Mucosa of descending colon (tissue), 3 donors: ENCODE measurements at regions not wholly inside any gene's neighbourhood (a gene's known extent, or its start where the extent isn't known, plus 50 kb on each side); places are given as distances from the start of the nearest gene placed in this dataset.

Experiments used
- ATAC-seq: fragments of 200-7000 bp; cut with Tn5 transposase; one replicate; pipeline ENCODE4 v1.9.1; 2020; ENCODE audit warnings: mild to moderate bottlenecking, moderate library complexity
- DNase-seq, 3 donors: peaks; one replicate each; pipeline ENCODE4 v3.0.0-alpha.2; 2020
- H3K36me3 ChIP-seq: fragments of 200-600 bp; one replicate; pipeline ENCODE4 v1.8.0; 2021; ENCODE audit warnings: low read depth, mild to moderate bottlenecking
- H3K4me1 ChIP-seq: fragments of 200-600 bp; one replicate; pipeline ENCODE4 v1.8.0; 2021; ENCODE audit warnings: low read depth, mild to moderate bottlenecking
- H3K4me3 ChIP-seq: fragments of 200-600 bp; one replicate; pipeline ENCODE4 v1.8.0; 2021; ENCODE audit warnings: mild to moderate bottlenecking
- H3K9me3 ChIP-seq: fragments of 200-600 bp; one replicate; pipeline ENCODE4 v1.8.0; 2021; ENCODE audit warnings: mild to moderate bottlenecking
- CTCF ChIP-seq: fragments of 200-600 bp; IDR thresholded peaks from one replicate; pipeline ENCODE4 v1.8.0; 2022; ENCODE audit warnings: antibody characterized with exemption, mild to moderate bottlenecking
- intact Hi-C, 2 donors: fragments of 100-400 bp; cut with DNase I in 1 of 2; cut with micrococcal nuclease in 1 of 2; formaldehyde crosslinking; loops; one replicate each; pipeline versions ENCODE4 v1.11.0 to v1.11.1; 2022; cut with DNase I, micrococcal nuclease
- donor health status: DM: no; HTN: no; CAD: no; lungs with moderate emphysema.
- donor health status: DM: no; HTN: no; CAD: no.
- donor health status: DM: no; HTN: yes; CAD: no.

- H3K4me1 ChIP-seq: no peaks in the 10 kb centered on the region
- no peak for ATAC-seq
- no peaks in the 10 kb centered on the region for H3K9me3 ChIP-seq
- intact Hi-C loops: no loop called here
- H3K36me3 ChIP-seq: no peaks in the 10 kb centered on the region
- DNase-seq: no peak
- TF ChIP-seq CTCF: no peak
- no peak overlapping the region for H3K4me3 ChIP-seq
These were observed 407.4 kb upstream of the ZNF507 start for GRCh38 chr19:31937983-31938382.

DNA sequence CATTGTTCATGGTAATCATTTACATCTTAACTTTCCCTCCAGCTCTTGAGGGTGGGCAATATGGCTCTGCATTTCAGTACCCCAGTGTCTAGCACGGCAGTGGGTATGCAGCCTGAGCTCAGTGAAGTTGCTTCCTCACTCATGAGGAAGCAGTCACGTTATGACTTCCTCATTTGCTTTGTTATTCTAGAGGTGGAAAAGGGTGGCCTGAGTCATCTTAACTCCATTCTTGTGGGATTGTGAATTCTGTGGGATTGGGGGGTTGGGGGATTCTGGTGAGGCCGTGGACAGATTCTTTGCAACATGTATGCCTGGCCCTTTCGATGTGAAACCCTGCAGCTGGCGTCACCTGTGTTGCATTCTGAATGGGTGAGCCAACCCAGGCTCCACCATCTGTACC is 406.7 kb upstream of the ZNF507 start:
- no peak for TF ChIP-seq CTCF
- ATAC-seq: no peak
- Histone ChIP-seq H3K9me3 (no peaks in the 10 kb centered on the region), H3K4me3 (no peak overlapping the region), H3K4me1 (no peaks in the 10 kb centered on the region), H3K36me3 (no peaks in the 10 kb centered on the region)
- DNase-seq: no peak
- intact Hi-C loops: no loop called here

DNA sequence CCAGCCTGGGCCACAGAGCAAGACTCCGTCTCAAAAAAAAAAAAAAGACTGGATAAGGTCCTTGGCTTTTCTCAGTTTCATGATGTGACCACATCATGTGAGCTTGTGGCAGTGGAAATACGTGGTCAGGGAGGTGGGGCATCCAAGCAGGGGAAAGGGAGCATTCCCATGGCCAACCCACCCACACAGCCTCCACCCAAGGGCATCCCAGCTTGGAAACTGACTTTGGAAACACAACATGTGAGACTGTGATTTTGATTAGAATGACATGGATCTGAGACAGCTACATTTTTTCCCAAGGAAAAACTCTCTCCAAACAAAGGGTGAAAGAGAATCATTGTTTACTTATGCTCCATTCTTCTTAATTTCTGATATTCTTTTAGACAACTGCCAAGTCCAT is 405.0 kb upstream of the ZNF507 start:
- no peak for ATAC-seq
- Histone ChIP-seq H3K4me1 (no peaks in the 10 kb centered on the region), H3K36me3 (no peaks in the 10 kb centered on the region), H3K4me3 (no peak overlapping the region), H3K9me3 (no peaks in the 10 kb centered on the region)
- intact Hi-C loops: no loop called here
- no peak for DNase-seq
- TF ChIP-seq CTCF: no peak

GRCh38 chr19:31943191-31943661 is 402.2 kb upstream of the ZNF507 start:
- intact Hi-C loops: no loop called here
- Histone ChIP-seq H3K9me3 (no peaks in the 10 kb centered on the region), H3K36me3 (no peaks in the 10 kb centered on the region), H3K4me1 (no peaks in the 10 kb centered on the region), H3K4me3 (no peak overlapping the region)
- ATAC-seq (no peak), DNase-seq (no peak)
- no peak for TF ChIP-seq CTCF

DNA sequence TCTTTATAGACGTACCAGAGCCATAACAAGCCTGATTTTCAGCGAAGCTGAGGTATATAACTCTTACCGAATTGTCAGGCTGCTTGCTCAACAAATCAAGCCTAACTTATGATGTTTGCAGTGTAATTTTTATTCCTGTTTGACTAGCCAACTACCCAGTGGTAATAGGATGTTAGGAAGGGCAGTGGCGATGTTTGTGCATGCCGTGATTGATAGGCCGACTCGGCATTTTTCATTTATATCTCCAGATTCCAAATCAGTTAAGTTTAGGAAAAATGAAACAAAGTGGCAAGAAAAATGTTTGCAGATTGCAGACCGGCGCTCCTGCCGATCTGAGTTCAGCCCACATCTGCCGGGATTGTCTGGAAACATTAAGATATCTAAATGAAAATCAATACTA is 401.6 kb upstream of the ZNF507 start:
- intact Hi-C loops: no loop called here
- no peak for TF ChIP-seq CTCF
- Histone ChIP-seq H3K4me1 (no peaks in the 10 kb centered on the region), H3K4me3 (no peak overlapping the region), H3K36me3 (no peaks in the 10 kb centered on the region), H3K9me3 (no peaks in the 10 kb centered on the region)
- DNase-seq: no peak
- ATAC-seq: no peak

DNA sequence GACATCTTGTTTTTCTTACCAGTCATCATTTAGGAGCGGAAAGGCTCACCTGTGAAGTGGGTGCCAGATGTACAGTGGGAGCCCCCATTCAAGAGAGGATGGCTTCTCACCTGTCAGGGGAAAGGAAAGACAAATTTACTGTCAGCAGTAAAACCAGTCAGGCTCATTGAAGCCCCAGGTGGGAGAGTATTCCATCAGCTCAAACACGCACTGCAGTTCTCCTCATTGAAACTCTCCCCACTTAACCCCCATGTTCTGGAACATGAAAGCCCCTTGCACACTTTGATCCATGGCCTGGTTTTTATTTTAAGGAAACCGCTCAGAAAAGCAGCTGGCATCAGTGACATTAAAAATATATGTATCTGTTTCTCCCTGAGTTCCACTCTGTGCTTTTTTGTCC is 401.1 kb upstream of the ZNF507 start:
- TF ChIP-seq CTCF: no peak
- Histone ChIP-seq H3K36me3 (no peaks in the 10 kb centered on the region), H3K9me3 (no peaks in the 10 kb centered on the region), H3K4me3 (no peak overlapping the region), H3K4me1 (no peaks in the 10 kb centered on the region)
- ATAC-seq (no peak), DNase-seq (no peak)
- intact Hi-C loops: no loop called here
